ENCODE measurements at regions not wholly inside any gene's neighbourhood (a gene's known extent, or its start where the extent isn't known, plus 50 kb on each side); places are given as distances from the start of the nearest gene placed in this dataset.
"Not testable (repeated sequence)": the region's sequence is repeated elsewhere in the genome, so short reads cannot be mapped to it uniquely, and the experiment has no call there.

DNA sequence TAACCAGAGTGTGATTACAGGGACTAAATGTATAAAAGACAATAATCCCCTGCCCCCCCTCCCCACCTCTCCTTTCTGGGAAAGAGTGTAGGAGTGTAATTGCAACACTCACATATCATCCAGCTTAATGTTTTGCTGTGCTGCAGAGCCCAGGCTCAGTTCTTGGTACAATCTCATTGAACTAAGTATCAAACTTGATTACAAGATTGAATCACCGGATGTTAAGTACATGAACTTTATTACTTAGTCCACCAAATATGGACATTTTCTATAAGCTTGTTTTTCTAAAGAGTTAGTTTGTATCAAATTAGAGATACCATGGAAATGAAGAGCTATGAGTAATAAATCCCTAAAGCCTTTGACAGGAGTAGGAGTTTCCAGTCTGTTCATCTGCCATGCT lies 559.1 kb downstream of the ZNF674 start:
- DNase-seq (ENCODE audit: low spot score), result no peak

DNA sequence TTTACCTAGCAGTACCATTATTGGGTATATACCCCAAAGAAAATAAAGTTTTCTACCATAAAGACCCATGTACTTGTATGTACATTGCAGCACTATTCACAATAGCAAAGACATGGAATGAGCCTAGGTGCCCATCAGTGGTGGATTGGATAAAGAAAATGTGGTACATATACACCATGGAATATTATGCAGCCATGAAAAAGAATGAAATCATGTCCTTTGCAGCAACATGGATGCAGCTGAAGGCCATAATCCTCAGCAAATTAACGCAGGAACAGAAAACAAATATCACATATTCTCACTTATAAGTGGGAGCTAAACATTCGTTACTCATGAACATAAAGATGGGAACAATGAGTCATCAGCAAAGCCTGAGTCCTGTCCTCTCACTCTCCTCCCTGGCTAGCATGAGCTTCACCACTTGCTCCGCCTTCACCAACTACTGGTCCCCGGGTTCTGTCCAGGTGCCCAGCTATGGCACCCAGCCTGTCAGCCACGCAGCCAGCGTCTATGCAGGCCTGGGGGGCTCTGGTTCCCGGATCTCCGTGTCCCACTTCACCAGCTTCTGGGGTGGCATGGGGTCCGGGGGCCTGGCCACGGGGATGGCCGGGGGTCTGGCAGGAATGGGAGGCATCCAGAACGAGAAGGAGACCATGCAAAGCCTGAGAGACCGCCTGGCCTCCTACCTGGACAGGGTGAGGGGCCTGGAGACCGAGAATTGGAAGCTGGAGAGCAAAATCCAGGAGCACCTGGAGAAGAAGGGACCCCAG lies 562.1 kb downstream of the ZNF674 start:
- not testable (repeated sequence) for DNase-seq (ENCODE audit: low spot score)

GRCh38 chrX:45980726-45981125 lies 564.5 kb downstream of the ZNF674 start:
- DNase-seq (ENCODE audit: low spot score), result no peak

DNA sequence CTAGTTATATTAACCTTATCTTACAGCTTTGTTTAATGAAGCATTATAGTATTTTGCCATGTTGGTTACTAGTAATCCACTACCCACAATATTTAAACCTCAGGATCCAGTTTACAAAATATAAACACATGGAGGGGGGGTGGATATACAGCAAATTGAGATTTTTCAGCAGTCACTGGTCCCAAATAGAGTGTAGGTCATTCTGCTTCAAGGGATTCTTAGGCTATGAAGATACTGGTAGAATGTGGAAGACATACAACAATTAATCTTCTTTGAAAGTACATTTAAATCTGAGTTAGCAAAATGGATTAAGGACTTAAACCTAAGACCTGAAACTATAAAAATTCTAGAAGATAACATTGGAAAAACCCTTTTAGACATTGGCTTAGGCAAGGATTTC lies 569.6 kb downstream of the ZNF674 start:
- no peak for DNase-seq (ENCODE audit: low spot score)

- DNase-seq (ENCODE audit: low spot score), result no peak
Observed at GRCh38 chrX:45972636-45973035, 572.6 kb downstream of the ZNF674 start.

GRCh38 chrX:45959567-45959966 lies 585.7 kb downstream of the ZNF674 start:
- no peak for DNase-seq (ENCODE audit: low spot score)

DNA sequence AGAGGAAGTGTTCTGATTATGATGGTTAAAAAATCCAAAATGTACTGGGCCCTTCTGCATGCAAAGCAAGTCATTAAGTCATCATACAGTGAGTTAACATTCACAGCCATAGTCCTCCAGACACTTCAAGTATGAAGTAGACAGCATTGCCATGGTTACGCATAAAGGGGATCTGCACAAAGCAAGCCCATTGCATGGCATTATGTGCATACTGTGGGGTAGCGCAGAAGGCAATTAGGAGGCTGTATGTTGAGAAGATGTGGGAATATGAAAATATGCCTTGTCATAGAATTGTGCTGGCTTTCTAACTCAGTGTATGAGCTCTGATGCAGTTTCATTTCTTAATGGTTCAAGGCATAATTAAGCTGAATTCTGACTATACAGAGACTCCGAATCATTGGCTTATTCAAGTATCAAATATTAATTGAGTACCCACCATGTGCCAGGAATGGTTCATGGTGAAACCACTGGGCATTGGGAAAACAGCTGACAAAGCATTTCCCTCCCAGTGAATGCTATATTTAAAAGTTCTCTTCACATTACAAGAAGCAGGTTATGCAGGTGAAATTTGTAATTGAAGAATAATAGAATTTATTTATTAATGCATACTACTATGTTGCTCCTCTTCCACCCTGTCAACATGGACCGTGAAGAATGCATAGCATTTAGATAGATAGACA lies 588.9 kb downstream of the ZNF674 start:
- DNase-seq (ENCODE audit: low spot score), result no peak

DNA sequence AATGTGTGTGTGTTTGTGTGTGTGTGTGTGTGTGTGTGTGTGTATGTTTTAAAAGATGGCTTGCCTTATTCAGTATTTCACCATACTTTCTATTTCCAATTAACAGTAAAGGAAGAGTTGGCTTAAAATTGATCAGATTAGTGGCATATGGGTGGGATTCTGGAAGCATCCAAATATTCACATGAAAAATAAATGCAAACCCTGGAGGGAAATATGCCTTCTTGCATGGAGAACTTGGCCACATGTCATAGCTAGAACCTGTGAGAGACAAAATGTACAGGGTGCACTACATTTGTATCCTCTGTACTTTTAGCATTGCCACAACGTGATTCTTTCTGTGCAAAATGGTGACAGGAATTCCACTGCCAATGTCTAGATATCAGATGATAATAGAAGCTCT lies 589.6 kb downstream of the ZNF674 start:
- DNase-seq (ENCODE audit: low spot score), result no peak

DNA sequence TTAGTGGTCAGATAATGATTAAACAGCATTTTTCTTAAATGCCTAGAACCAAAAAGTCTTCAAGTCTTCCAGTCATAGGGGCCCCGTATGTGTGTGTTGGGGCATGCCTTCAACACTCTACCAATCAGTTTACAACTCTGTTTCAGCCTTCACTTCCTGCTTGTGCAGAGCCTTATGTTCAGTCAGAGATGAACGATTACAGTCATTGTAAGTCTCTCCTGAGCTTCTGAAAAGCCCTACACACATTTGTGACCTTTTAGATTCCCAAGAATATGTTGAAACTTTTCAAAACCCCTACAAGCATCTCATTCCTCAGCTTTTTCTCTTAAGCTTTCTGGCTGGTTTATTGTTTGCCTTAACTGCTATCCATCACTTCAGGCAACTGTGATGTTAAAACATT lies 591.2 kb downstream of the ZNF674 start:
- DNase-seq (ENCODE audit: low spot score), result no peak

DNA sequence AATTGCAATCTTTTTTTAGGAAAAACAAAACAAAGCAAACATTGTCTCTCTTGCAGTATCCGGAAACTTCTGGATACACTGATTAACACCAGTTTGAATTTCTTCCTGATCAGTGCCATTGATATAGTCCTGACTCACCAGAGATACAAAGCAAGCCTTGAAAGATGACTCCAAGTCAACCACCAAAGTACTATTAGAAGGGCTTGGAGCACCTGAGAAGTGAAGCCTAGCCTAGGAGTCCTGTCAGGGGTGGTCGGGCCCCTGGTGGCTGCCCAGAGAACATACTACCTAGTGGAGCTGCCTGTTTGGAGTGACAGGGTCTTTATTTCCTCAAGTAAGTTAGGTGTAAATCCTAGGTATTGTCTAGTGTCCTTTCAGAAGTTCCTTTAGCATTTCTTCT lies 593.2 kb downstream of the ZNF674 start:
- DNase-seq (ENCODE audit: low spot score), result peak; percentile 2

GRCh38 chrX:45935408-45935807 lies 609.8 kb downstream of the ZNF674 start:
- DNase-seq (ENCODE audit: low spot score), result no peak

DNA sequence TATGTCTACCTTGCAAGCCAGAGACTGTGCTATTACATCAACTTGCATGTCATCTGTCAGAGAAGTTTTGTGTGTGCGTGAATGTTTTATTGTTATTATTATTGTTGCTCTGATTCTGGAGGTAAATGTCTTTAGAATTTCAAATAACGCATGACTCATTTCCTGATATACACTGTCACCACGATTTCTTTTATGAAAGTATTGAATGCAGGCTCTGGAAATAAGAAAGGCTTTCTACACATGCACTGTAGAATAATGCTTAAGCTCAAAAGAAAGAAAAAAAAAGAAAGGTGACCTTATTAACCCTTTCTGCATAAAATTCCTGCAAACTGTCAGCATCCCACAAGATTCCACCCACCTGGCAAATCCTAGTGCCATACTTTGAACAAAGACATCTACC lies 632.9 kb downstream of the ZNF674 start:
- DNase-seq (ENCODE audit: low spot score), result no peak

DNA sequence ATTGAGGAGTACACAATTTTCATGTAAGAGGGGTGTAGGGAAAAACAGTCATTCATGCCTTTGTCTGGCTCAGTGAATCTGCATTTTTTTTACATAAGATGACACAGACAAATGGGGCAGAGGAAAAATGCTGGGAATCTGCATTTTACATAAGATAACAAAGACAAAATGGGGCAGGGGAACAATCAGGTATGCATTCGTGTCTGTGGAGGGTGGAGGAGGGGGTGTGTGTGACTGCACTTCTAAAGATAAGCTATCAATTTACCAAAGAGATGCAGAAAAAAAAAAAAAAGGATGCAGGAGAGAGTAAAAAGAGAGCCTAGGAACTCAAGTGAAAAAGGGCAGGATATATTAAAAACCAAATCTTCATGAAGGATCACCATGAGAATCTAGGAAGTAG lies 637.4 kb downstream of the ZNF674 start:
- DNase-seq (ENCODE audit: low spot score), result no peak

- no peak for DNase-seq (ENCODE audit: low spot score)
Observed at GRCh38 chrX:45903781-45904201, 641.4 kb downstream of the ZNF674 start.

- no peak for DNase-seq (ENCODE audit: low spot score)
Observed at GRCh38 chrX:45900766-45901615, 644.2 kb downstream of the ZNF674 start.

DNA sequence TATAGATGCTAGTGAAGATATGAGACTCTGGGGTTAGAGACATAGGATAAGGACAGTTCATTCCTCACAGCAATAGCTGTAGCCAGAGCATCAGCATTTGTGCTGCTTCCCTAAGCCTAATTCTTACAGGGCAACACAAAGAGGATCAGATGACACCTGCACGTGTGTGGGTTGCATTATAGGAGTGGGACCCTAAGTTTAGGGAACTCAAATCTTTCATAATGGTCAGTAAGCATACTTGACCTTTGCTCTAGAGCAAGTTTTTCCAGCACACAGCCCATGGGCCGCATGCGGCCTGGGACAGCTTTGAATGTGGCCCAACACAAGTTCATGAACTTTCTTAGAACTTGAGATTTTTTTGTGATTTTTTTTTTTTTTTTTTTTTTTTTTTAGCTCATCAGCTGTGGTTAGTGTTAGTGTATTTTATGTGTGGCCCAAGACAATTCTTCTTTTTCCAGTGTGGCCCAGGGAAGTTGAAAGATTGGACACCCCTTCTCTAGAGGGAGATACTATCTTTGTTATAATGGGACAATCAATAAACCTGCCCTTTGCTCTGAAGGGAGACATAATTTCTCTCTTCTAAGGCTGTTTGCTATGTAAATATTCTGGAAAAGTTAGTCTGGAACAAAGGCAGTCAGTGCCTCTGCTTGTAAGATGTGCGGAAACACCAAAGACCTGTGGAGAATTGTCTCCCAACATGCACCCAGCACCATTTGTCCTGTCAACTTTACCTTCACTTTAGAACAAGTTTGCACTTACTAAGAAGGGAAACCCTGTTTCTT lies 650.2 kb downstream of the ZNF674 start:
- no peak for DNase-seq (ENCODE audit: low spot score)

GRCh38 chrX:45889471-45889870 lies 655.8 kb downstream of the ZNF674 start:
- DNase-seq (ENCODE audit: low spot score), result no peak

DNA sequence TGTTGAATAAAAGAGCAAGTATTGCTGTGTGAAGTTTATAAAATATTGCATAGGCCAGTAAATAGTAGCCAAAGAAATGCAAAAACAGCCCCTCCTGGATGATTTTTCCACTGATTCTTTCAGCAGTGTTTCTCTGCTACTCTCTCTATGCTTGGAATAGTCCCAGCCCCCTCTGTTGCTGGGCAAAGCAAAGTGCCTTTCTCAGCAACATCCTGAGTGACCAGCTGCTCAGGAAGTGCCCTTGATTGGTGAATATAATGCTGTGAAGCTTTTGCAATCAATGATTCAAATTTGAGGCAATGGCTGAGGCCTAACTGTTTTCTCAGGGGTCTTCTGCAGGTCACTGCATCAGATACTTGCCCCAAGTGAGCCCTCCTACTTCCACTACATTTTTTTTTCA lies 656.7 kb downstream of the ZNF674 start:
- DNase-seq (ENCODE audit: low spot score), result no peak

GRCh38 chrX:45885931-45886330 lies 659.3 kb downstream of the ZNF674 start:
- no peak for DNase-seq (ENCODE audit: low spot score)

DNA sequence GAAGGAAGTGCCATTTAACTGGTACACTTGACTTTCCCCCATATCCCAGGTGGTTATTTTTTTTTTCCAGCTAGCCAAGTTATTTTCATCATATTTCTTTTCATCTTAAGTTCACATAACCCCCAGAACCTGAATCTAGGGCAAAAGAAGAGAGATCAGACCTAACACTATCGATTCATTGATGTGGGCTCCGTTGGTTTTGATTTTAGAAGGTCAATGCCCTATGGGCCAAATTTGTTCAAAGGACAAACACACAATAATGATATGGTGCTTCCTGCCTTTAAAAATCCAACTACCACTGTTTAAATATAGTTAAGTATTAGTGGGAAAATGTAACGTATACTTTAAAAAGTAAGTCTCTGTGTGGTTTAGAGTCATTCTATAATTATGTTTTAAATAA lies 665.7 kb downstream of the ZNF674 start:
- no peak for DNase-seq (ENCODE audit: low spot score)

GRCh38 chrX:45876206-45876605 lies 669.0 kb downstream of the ZNF674 start:
- no peak for DNase-seq (ENCODE audit: low spot score)

DNA sequence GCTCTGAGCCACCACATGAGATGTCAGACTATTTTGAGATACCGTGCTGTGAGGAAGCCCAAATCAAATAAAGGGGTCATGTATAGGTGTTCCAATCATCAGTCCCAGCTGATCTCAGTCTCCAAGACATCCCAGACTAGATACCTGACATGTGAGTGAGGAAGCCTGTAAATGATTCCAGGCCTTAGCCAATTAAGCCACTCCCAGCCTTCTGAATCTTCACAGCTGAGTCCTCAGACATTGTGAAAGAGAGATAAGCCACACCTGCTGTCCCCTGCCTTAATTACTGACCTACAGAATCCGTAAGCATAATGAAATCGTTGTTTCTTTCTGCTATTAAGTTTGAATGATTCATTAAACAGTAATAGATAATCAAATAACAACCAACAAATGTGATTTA lies 671.4 kb downstream of the ZNF674 start:
- no peak for DNase-seq (ENCODE audit: low spot score)

All from germinal center (tissue), 1 donor.